HPDE6-E6E7 (cell line): ENCODE measurements at regions not wholly inside any gene's neighbourhood (a gene's known extent, or its start where the extent isn't known, plus 50 kb on each side); places are given as distances from the start of the nearest gene placed in this dataset.
"Not testable (repeated sequence)": the region's sequence is repeated elsewhere in the genome, so short reads cannot be mapped to it uniquely, and the experiment has no call there.

ENCODE experiments used
- DNase-seq: peaks from one replicate; pipeline ENCODE4 v3.0.0; 2011; ENCODE audit warnings: missing footprints; ENCODE audit errors: extremely low spot score

GRCh38 chr20:39986173-39986904, 702.7 kb downstream of the MAFB start:
- no peak for DNase-seq

- DNase-seq, result no peak
Observed at GRCh38 chr20:39985271-39985827, 703.7 kb downstream of the MAFB start.

- DNase-seq, result no peak
Observed at GRCh38 chr20:39983655-39984054, 705.4 kb downstream of the MAFB start.

- no peak for DNase-seq
Observed at GRCh38 chr20:39983183-39983582, 705.9 kb downstream of the MAFB start.

- no peak for DNase-seq
Observed at GRCh38 chr20:39974966-39975501, 714.0 kb downstream of the MAFB start.

GRCh38 chr20:39968495-39968894, 720.5 kb downstream of the MAFB start:
- DNase-seq, result no peak

- no peak for DNase-seq
Observed at GRCh38 chr20:39967806-39968205, 721.2 kb downstream of the MAFB start.

GRCh38 chr20:39961637-39962244, 727.3 kb downstream of the MAFB start:
- DNase-seq, result no peak

- DNase-seq, result no peak
Observed at GRCh38 chr20:39960522-39961428, 728.3 kb downstream of the MAFB start.

GRCh38 chr20:39957911-39958310, 731.1 kb downstream of the MAFB start:
- not testable (repeated sequence) for DNase-seq

GRCh38 chr20:39954621-39955020, 734.4 kb downstream of the MAFB start:
- no peak for DNase-seq

GRCh38 chr20:39946931-39947330, 742.1 kb downstream of the MAFB start:
- DNase-seq, result no peak

GRCh38 chr20:39946053-39946810, 742.8 kb downstream of the MAFB start:
- DNase-seq, result no peak

- DNase-seq, result no peak
Observed at GRCh38 chr20:39944861-39945260, 744.2 kb downstream of the MAFB start.

GRCh38 chr20:39943336-39943735, 745.7 kb downstream of the MAFB start:
- no peak for DNase-seq

- no peak for DNase-seq
Observed at GRCh38 chr20:39941245-39941644, 747.8 kb downstream of the MAFB start.

- no peak for DNase-seq
Observed at GRCh38 chr20:39939241-39939865, 749.7 kb downstream of the MAFB start.

GRCh38 chr20:39936401-39936800, 752.6 kb downstream of the MAFB start:
- DNase-seq, result no peak

- no peak for DNase-seq
Observed at GRCh38 chr20:39935901-39936300, 753.1 kb downstream of the MAFB start.

- DNase-seq, result no peak
Observed at GRCh38 chr20:39916236-39916765, 772.7 kb downstream of the MAFB start.
